Nucleus accumbens (tissue), 56 donors: ENCODE measurements at regions not wholly inside any gene's neighbourhood (a gene's known extent, or its start where the extent isn't known, plus 50 kb on each side); places are given as distances from the start of the nearest gene placed in this dataset.

Experiments used
- DNase-seq, 56 donors: peaks; one replicate each; lab custom pipeline; 2025; lab: John Stamatoyannopoulos, UW

DNA sequence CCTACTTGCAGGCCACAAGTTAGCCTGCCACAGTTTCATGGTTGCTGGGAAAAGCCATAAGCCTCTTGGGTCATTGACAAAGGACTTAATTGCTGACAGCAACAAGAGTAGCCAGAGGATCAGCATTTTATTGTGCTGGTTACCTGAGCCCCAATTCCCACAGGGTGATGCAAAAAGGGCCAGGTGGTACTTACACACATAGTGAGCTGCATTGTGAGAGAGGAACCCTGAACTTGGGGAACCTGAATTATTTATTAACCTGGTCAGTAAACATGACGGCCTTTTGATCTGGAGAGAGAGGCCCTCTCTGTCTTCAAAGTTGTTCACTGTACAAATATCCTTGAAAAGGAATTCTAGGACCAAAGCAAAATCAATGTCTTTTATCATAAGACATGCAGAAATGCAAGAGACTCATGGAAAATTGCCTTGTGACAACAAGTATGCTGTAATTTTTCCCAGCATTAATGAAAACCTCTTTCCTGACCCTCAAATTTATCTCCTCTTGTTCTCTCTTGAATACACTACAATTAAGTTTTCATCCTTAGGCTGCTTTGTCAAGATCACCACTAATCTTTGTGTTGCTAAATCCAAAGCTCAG, 102.9 kb upstream of the PHYHIPL start:
- DNase-seq = no peak

DNA sequence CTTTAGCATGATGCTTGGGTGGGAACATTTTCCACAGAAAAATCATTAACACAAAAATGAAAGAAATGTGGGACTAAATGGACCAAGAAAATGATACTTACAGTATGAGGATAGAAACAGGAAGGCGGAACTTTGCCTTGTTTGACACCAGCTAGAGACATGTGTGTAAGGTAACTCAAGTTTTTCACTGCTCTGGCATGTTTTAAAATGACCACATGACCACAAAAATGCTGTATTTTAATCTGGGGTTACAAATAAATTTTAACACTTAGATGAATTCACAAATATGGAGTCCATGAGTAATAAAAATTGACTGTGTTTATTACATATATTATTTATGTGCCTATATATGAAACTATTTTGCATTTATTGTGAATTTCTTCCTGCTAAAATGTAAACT, 100.9 kb upstream of the PHYHIPL start:
- no peak for DNase-seq

DNA sequence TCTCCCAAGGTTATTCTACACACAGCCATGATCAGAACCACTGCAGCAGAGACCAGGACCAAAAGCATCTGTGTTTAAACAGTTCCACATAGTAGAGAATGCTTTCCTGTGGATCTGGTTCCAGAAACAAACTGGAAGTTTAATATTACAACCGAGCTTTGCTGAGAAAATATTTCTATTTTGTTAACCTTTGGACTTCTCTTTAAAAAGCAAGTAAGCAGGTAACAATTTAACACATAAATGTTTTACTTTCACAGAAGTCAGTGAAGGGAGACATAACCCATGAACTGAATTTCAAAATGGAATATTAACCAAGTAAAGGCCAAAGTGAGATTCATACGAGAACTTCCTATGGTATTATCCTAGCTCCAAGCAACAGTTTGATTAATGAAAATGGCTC, 98.6 kb upstream of the PHYHIPL start:
- DNase-seq = no peak

DNA sequence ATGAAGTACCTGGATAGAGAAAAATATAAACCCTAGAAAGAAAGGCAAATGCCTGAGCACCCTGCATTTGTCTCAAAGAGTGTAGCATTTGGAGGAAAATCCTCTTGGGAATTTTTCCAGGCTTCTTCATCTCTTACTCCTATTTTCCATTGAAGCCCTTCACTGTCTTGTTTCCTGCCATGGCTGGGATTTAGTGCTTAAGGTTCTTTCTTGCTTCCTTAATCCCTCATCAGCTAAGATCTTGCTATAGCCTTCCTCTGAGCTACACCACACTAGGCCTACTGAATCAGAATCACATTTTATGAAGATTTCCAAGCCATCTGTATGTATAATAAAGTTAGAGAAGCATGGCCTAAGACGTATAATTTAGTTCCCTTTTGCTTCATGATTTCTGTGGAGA, 97.5 kb upstream of the PHYHIPL start:
- no peak for DNase-seq

DNA sequence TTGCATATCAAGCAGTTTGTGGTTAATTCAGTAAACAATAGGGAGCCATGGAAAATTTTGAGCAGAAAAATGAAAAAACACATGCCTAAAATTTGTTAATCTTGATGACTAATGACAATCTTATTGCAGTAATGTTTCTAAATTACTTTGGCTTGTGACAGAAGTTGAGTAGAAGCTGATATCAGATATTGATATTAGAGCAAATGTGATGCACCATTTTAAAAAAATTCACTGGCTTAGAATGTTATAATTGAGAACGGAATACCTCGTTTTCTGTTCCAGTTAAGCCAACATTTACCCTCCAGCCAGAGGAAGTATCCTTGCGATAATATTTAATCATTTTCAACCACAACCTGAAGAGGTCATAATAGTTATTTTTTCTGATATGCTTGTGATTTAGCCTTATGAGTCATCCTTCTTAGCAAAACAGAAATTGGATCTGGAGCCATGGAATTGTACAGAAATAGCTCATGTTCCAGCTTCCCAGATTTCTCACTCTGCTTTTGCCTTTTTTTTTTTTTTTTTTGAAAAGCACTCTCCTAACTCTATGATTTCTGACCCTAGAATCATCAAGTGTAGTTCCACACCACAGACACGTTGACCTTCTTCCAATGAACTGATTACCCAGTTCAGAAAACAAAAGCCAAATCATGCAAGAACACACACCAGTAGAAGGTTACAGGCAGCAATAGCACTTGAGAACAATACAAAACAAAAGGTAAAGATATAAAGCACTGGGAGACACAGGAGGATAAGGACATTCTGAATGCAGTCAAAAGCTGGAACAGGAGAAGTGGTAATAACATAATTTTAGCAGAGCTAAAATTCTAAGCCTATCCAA, 96.8 kb upstream of the PHYHIPL start:
- no peak for DNase-seq

DNA sequence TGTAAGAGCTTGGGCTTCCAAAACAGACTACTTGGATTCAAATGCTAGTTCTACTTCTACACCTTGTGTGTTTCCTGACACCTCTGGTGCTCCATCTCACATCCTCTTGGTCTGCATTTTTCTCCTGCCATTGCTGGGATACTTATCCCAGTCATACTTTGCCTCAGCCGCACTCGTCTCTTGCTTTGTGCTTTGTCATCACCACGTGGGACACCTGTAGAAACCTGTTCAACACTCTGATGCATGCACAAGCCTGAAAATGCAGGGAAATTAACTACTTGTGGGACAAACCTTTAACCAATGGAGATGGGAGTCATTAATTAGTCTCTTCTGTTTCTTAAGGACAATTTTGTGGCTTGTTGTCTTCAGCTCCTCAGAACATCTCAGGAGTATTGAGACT, 94.2 kb upstream of the PHYHIPL start:
- no peak for DNase-seq

DNA sequence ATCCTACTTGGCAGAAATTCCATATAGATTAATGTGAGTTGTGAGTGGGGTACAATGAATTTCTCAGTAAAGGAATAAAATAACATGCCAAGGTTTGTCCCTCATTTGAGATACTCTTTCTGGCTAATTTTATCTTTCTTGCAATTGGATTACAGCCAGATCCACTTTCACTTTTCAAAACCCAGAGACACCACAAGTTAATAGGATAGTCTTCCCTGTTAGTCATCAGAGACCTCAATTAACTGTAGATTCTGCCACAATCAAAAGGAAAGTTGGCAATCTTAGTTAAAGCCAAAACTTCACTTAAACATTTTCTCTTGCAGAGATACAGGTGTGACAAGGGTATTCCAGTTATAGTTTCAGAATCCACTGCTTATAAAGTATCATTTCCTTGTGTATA, 91.4 kb upstream of the PHYHIPL start:
- no peak for DNase-seq

DNA sequence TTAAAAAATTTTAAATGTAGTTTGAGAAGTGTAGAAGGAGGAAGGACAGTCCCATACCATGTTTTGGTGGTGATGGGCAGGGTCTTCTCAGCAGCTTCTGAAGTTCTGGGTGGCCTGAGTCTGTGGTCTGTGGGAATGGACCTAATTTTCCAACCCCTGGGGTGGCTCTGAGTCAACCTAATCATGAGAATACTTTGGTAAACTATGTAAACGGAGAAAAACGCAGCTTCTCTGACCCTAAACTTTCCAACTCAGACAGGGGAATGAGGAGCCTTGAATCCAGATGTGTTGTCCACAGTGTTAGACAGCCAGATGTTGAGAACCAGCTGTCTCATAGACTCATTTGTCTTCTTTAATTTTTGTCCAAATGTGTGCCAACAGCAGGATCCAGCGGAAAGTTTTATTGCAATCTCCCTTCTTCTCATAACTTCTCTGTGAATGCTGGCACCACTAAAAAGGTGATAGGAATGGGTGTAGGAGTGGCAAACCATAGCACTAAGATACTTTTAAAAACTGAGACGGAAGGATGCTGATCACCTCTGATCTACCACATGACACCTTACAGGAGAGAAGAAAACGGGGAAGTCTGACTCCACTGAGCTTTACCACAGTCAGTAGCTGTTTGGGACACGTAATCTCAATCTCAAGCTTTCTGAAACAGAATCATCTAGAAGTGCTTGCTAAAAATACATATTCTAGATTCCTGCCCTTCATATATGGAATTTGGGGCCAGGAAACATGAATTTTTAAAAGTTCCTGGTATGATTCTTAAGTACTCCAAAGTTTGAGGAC, 90.5 kb upstream of the PHYHIPL start:
- DNase-seq = no peak

DNA sequence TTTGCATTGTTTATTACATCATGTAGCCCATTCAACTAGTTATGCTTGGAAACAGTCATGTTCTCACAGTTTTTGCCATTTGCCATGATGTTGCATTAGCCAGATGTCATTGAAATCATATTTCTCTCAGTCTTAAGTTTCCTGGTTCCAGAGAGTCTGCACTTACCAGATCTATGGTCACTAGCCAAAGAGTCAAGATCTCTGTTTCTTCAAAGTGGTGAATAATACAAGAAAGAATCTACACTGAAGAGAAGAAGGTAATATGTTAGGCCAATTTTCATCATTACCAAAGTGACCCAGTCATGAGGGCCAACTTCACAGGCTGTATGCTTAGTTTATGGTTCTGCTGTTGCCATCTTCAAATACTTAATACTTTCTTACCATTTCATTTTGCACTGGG, 89.0 kb upstream of the PHYHIPL start:
- DNase-seq = no peak

DNA sequence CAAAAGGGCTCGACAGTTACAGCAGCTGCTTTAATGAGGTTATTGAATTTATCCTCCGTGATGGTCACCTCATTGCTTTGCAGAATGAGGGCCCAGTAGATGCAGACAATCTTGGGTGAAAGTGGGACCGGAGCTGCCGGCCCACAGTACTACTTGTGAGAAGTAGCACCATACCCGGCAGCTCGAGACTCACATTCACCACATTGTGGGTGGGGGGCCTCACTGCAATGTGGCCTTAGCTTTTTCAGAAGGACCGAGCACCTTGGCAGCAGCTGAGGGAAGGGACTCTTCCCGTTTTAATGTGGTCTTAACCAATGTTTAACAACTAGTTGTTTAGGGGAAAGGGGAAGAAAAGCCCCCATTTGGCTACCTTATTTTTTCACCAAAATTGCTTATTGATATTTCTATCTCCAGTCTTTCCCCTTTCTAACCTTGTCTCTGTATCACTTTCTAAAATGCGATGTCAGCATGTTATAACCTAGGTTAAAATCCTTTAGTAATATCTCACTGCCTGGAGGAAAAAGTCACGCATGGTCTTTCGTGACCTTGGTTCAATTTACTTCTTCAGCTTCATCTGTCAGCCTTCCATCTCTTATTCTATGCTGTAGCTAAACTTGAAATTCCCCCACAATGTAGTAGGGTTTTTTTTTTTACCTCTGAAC, 87.4 kb upstream of the PHYHIPL start:
- no peak for DNase-seq

DNA sequence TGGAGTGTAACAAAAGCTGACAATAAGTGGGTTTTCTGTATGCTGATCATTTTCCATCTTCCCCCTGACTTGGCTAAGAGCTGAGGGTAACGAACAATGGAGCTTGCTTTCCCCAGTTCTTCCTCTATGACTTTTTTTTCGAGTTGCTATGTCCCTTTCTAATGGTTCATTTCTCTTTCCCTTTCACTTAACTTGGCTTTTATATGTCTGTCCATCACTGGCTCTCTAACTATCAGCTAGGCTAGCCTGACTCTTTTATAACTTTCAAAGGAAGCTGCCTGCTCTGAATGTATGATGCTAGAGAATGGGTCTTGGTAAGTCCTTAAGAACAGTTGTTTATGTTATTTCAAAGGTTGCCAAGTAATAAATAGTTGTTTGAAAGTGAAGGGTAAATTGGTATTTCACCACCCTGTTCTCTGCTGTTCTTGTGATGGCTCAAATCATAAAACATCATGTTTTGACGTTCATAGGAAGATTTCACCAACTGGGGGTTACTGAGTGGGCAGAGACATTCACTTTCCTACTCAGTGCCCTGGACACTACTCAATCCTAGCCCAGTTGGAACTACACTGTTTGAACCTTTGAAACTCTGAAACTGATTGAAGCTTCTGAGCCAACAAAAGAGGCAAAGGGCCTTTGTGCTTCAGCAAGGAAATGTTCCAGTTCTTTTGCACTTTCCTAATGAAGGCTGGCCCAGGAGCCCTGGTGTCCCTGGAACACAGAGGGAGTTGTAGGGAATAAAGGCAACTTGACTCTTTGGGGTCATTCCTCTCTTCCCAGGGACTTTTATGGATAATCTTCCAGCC, 85.4 kb upstream of the PHYHIPL start:
- DNase-seq = peak in 30 of 56 donors; percentile 2 to 75 (median 22)

DNA sequence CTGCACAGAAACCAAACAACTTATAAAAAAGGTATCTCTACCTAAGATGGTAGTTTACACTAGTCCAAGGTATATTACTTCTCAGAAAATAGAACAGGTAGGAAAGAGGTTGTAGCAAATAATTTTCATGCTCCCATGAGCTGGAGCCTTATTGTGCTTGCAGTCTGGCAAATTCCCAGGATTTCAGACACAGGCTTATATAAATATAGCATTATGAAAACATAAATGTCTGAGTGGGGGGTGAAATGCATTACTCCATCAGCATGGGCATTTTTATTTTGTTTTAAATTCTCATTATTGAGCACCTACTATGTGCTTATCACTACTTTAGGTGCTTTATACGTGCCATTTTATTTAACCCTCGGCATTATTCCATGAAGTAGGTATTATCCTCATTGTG, 83.0 kb upstream of the PHYHIPL start:
- DNase-seq = no peak

DNA sequence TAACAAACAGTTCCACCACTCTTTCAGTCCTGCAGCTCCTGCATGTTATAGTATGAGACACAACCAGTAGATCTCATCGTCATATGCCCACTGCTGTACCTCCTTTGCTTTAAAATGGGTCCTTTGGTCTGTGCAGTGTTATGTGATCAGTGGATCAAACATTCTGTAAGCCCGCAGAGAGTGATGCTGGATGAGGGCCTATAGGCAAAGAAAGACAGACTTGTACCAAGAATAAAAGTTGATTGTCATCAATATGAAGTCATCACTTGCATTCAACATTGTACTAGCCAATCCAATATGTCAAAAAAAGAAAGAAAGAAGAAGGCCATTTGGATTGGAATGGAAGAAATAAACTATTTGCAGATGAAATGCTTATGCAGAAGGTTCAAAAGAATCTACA, 79.8 kb upstream of the PHYHIPL start:
- DNase-seq = peak in 26 of 56 donors; percentile 1 to 55 (median 24)

DNA sequence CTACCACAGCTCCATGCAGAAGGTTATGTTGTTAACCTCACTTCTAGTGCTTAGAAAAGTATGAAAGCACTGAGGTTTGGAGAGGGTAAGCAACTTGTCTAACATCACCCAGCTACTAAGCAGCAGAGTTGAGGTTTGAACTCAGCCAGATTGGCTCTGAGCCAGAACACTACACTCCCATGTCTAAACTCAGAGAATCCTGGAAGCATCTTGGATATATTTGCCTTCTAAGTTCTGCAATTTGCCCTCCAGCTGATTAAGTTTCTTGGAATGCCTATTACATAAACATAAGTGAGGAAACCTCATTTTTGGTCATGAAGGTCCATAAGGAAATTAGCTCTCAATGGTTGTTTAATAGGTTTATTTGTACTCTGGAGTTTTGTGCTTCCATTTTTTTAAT, 78.1 kb upstream of the PHYHIPL start:
- no peak for DNase-seq

DNA sequence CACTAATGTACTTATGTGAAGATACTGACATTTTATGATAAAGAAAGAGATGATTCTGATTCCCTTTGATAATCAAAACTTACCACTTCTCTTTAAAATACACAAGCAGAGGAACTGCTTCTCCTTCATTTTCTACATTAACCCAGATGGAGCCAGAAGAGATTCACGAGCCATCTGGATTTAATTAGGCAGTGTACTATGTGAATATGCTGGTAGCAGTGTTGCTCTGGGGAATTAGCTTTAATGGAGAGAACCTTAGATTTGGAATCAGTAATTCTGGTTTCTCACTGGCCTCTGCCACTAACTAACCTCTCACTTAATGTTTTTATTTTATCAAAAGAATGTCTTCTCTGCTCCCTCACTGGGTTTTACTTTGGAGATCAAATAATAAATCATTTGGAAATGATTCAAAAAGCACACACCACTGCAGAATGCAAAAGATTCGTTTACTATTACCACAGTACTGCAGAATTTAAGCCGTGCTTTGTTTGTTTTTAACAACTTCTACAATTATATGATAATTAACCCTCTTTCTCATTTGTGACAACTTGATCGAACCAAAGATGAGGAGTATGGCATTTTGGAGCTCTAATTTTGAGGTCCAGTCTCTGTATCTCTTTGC, 77.5 kb upstream of the PHYHIPL start:
- no peak for DNase-seq

DNA sequence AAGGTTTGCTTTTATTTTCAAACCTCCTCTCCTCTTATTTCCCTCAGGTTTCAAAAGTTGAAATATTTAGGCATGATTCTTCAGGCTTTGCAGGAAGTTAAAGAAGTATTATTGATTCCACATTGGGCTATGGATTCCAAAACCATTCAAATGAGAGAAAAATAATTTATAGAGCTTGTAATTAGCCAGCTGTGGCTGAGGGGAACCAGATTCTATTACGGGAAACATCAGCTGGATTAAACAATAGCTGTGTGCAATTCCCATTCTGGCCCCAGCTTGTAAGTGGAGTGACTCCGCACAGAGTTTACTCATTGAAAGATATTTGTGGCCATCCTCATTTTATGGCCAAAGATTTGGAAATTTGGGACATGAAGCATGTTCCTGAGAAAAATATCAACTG, 77.0 kb upstream of the PHYHIPL start:
- DNase-seq = peak in 3 of 56 donors; percentile 0 to 3 (median 1)

DNA sequence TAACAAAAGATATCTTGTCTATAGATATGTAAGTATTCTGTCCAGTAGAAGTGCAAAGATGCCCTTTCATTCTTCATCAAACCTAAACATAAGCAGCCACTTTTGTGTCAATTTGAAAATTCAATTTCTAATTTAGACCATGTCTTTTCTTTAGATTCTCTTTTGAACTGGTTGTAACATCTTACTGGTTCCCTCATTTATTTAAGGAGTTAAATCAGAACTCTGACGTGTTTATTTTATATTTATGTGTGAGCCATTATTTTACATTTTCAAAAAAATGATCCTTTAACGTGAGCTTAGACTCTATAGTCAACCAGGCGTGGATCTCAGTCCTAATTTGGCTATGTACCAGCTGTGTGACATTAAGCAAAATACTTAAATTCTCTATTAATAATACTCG, 74.0 kb upstream of the PHYHIPL start:
- DNase-seq = no peak

DNA sequence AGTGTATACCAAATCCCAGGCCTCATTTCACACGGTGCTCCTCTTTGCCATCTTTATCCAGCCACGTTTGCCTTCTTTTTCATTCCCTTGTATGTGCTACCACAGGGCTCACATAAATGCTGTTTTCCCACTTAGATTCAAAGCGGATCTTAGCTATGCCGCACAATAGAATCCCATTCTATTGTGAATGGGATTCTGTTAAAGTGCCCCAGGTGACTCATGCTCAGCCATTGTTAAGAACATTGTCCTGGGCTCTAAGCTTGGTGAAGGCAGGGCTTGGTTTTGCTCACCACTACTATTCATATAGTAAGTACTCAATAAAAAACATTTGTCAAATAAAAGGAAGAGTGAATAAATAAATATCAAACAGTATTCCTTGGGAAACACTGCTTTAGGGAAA, 72.3 kb upstream of the PHYHIPL start:
- no peak for DNase-seq

DNA sequence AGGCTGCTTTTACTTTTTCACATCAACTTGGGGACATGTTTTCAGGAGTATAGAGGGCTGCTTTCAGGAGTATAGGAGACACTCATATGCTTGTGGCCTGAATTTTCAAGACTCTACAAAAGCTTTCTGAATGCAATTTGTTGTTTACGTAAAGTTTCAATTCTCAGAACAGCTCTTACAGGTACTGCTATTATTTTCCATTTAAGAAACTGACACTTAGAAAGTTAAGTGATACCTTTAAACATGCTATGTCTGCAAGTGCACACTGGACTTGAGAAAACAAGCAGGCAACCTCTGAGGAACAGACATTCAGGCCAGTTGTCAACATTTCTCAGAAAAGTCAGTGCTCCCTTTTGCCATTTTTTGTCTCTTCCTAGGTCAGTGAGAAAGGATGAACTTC, 70.0 kb upstream of the PHYHIPL start:
- DNase-seq = no peak

DNA sequence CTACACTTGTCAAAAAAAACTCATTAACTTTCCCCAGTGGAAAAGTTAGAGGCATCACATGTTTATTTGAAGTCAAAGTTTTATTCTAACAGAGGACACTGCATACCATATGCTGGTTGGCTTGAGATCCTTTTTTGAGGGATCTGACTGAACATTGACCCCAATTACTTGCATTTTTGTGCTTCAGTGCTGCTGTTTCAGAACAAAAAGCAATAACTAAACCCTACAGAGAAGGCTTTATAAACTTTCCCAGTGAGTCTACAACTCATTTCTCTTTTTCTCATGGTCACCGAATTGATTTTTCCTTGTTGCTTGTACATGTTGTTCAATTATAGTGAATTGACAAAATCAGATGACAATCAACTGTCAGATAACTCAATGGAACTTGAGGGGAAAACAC, 69.3 kb upstream of the PHYHIPL start:
- no peak for DNase-seq
